A549 (cell line): ENCODE measurements at regions not wholly inside any gene's neighbourhood (a gene's known extent, or its start where the extent isn't known, plus 50 kb on each side); places are given as distances from the start of the nearest gene placed in this dataset.

Experiments
- ATAC-seq, 2 experiments: fragments of 200-7000 bp in 1 of 2; fragments of >200 bp in 1 of 2; cut with Nextera tagmentation in 1 of 2; cut with Tn5 transposase in 1 of 2; 3 replicates each; pipeline versions ENCODE4 v1.8.0 to v1.9.1; 2018 to 2020; ENCODE audit warnings: mild to moderate bottlenecking in 1 of 2, moderate library complexity in 1 of 2
- CTCF ChIA-PET: fragments of 300-600 bp; sonication (Branson Sonifier 250); formaldehyde crosslinking; extraction: SDS; loops from one replicate; lab custom pipeline; 2021; ENCODE audit warnings: antibody characterized with exemption, inconsistent platforms; lab: Yijun Ruan, JAX
- POLR2A ChIA-PET: fragments of 350-600 bp; formaldehyde crosslinking; extraction: SDS; loops from one replicate; lab custom pipeline; 2021; ENCODE audit warnings: antibody characterized with exemption, inconsistent platforms; lab: Yijun Ruan, JAX
- DNase-seq, 2 experiments: peaks; one replicate each; pipeline versions ENCODE4 v3.0.0 to v3.0.0-alpha.2; 2011 to 2016; ENCODE audit warnings: low read depth in 1 of 2, low spot score in 1 of 2
- FAIRE-seq: peaks from 2 replicates; lab custom pipeline; 2011; peaks lifted over from hg19 to GRCh38; lab: Jason Lieb, UNC
- H3K27ac ChIP-seq, 2 experiments: fragments of >200 bp; sonication (Bioruptor Twin); formaldehyde crosslinking; 3 replicates each; pipeline ENCODE4 v1.5.1; 2016 to 2017
- H3K4me1 ChIP-seq: fragments of >200 bp; sonication (Bioruptor Twin); formaldehyde crosslinking; 3 replicates; pipeline ENCODE4 v1.6.1; 2016
- H3K4me2 ChIP-seq: fragments of >200 bp; sonication (Bioruptor Twin); formaldehyde crosslinking; 3 replicates; pipeline ENCODE4 v1.6.1; 2016
- H3K4me3 ChIP-seq: fragments of >200 bp; sonication (Bioruptor Twin); formaldehyde crosslinking; 3 replicates; pipeline ENCODE4 v1.5.1; 2016
- H3K9me3 ChIP-seq: fragments of >200 bp; sonication (Bioruptor Twin); formaldehyde crosslinking; 3 replicates; pipeline ENCODE4 v1.6.1; 2016
- CBX2 ChIP-seq: fragments of 200-600 bp; sonication (generic); IDR thresholded peaks from 2 replicates; pipeline ENCODE4 v1.6.1; 2016; ENCODE audit warnings: low read depth, mild to moderate bottlenecking, borderline replicate concordance
- CBX8 ChIP-seq: fragments of 200-600 bp; sonication (generic); IDR thresholded peaks from 2 replicates; pipeline ENCODE4 v1.6.1; 2016
- CEBPB ChIP-seq, 2 experiments: fragments of >200 bp in 1 of 2; sonication (Bioruptor Twin) in 1 of 2; formaldehyde crosslinking in 1 of 2; IDR thresholded peaks; 2 replicates each; pipeline ENCODE4 v1.6.1; 2012 to 2016
- CHD4 ChIP-seq: fragments of 200-600 bp; sonication (generic); IDR thresholded peaks from 2 replicates; pipeline ENCODE4 v1.6.1; 2016; ENCODE audit warnings: antibody characterized with exemption, mild to moderate bottlenecking, borderline replicate concordance
- CTCF ChIP-seq: fragments of >200 bp; sonication (Bioruptor Twin); formaldehyde crosslinking; IDR thresholded peaks from 3 replicates; pipeline ENCODE4 v1.5.1; 2016
- EHMT2 ChIP-seq: fragments of 200-600 bp; sonication (generic); IDR thresholded peaks from 2 replicates; pipeline ENCODE4 v1.6.1; 2016; ENCODE audit warnings: antibody characterized with exemption, low read depth, mild to moderate bottlenecking, moderate library complexity
- FOSB ChIP-seq: fragments of 250-450 bp; sonication (Bioruptor Pico); IDR thresholded peaks from 2 replicates; pipeline ENCODE4 v1.5.0; 2020; ENCODE audit warnings: mild to moderate bottlenecking, moderate library complexity
- FOSL2 ChIP-seq, 2 experiments: fragments of 450-650 bp in 1 of 2; fragments of >200 bp in 1 of 2; sonication (Bioruptor Twin) in 1 of 2; formaldehyde crosslinking; IDR thresholded peaks; 2 replicates each; pipeline versions ENCODE4 v1.5.0 to v1.6.1; 2016 to 2020; ENCODE audit warnings: mild to moderate bottlenecking in 1 of 2, moderate library complexity in 1 of 2
- GATA3 ChIP-seq: IDR thresholded peaks from 2 replicates; pipeline ENCODE4 v1.6.1; 2012; ENCODE audit warnings: borderline replicate concordance
- HES2 ChIP-seq: fragments of >200 bp; sonication (Bioruptor Twin); formaldehyde crosslinking; IDR thresholded peaks from 2 replicates; pipeline ENCODE4 v1.6.1; 2016
- HEYL ChIP-seq: fragments of 250-450 bp; sonication (Bioruptor Pico); IDR thresholded peaks from 2 replicates; pipeline ENCODE4 v1.8.0; 2021; ENCODE audit warnings: mild to moderate bottlenecking, moderate library complexity
- JUNB ChIP-seq: fragments of >200 bp; sonication (Bioruptor Twin); formaldehyde crosslinking; IDR thresholded peaks from 2 replicates; pipeline ENCODE4 v1.6.1; 2016
- KDM5A ChIP-seq: fragments of 200-600 bp; sonication (generic); IDR thresholded peaks from 2 replicates; pipeline ENCODE4 v1.6.1; 2016; ENCODE audit warnings: antibody characterized with exemption, mild to moderate bottlenecking
- MAFK ChIP-seq: fragments of 450-650 bp; IDR thresholded peaks from 2 replicates; pipeline ENCODE4 v1.6.1; 2014; ENCODE audit not compliant: partially characterized antibody
- NFE2L2 ChIP-seq: fragments of 150-350 bp; conservative IDR thresholded peaks from 2 replicates; pipeline ENCODE4 v1.6.1; 2014; ENCODE audit warnings: low read length
- NR3C1 ChIP-seq: fragments of >200 bp; sonication (Bioruptor Twin); formaldehyde crosslinking; IDR thresholded peaks from 3 replicates; pipeline ENCODE4 v1.6.1; 2017
- PBX3 ChIP-seq: IDR thresholded peaks from 2 replicates; pipeline ENCODE4 v1.6.1; 2012
- POLR2AphosphoS2 ChIP-seq: conservative IDR thresholded peaks from 2 replicates; pipeline ENCODE4 v1.6.1; 2012; ENCODE audit warnings: low read length, improper control_type of control experiment, inconsistent platforms
- RAD21 ChIP-seq, 2 experiments: fragments of >200 bp in 1 of 2; sonication (Bioruptor Twin) in 1 of 2; formaldehyde crosslinking in 1 of 2; IDR thresholded peaks in 1 of 2; conservative IDR thresholded peaks in 1 of 2; 2 replicates in 1 of 2; 3 replicates in 1 of 2; pipeline ENCODE4 v1.6.1; 2012 to 2018; ENCODE audit warnings: inconsistent platforms in 1 of 2
- RARB ChIP-seq: fragments of 250-450 bp; sonication (Bioruptor Pico); IDR thresholded peaks from 2 replicates; pipeline ENCODE4 v1.8.0; 2021; ENCODE audit warnings: mild to moderate bottlenecking, moderate library complexity
- RCOR1 ChIP-seq: fragments of 150-350 bp; IDR thresholded peaks from 2 replicates; pipeline ENCODE4 v1.6.1; 2014; ENCODE audit warnings: antibody characterized with exemption, low read length, low read depth
- RFX5 ChIP-seq: fragments of 450-650 bp; IDR thresholded peaks from 2 replicates; pipeline ENCODE4 v1.7.1; 2014; ENCODE audit warnings: antibody characterized with exemption, mild to moderate bottlenecking, moderate library complexity
- RNF2 ChIP-seq: fragments of 200-600 bp; sonication (generic); IDR thresholded peaks from 2 replicates; pipeline ENCODE4 v1.6.1; 2016; ENCODE audit warnings: low read depth, mild to moderate bottlenecking, antibody characterized with exemption, moderate library complexity, borderline replicate concordance
- SREBF2 ChIP-seq: fragments of 450-650 bp; IDR thresholded peaks from 2 replicates; pipeline ENCODE4 v1.6.1; 2014; ENCODE audit warnings: mild to moderate bottlenecking, moderate library complexity
- USF2 ChIP-seq: fragments of 450-650 bp; IDR thresholded peaks from 2 replicates; pipeline ENCODE4 v1.6.1; 2014; ENCODE audit warnings: antibody characterized with exemption
- ZFP36 ChIP-seq: fragments of 450-650 bp; IDR thresholded peaks from 2 replicates; pipeline ENCODE4 v1.6.1; 2014; ENCODE audit warnings: borderline replicate concordance; ENCODE audit not compliant: partially characterized antibody
- ZNF302 ChIP-seq: fragments of 250-450 bp; sonication (Bioruptor Pico); IDR thresholded peaks from 2 replicates; pipeline ENCODE4 v1.9.0; 2021; ENCODE audit warnings: inconsistent platforms, mild to moderate bottlenecking, moderate library complexity
- ZSCAN20 ChIP-seq: fragments of 250-450 bp; sonication (Bioruptor Pico); IDR thresholded peaks from 2 replicates; pipeline ENCODE4 v1.8.0; 2022; ENCODE audit warnings: mild to moderate bottlenecking, moderate library complexity
- WGBS: methylation state at CpG from one replicate; pipeline ENCODE4 v1.1.6; 2017; ENCODE audit errors: missing lambda C conversion rate; 5-methylcytosine and 5-hydroxymethylcytosine counted together

- H3K4me2 ChIP-seq, result no peak overlapping the region
- CTCF ChIA-PET, result interaction anchor here (1.9 kb wide), 1 partner anchor 30 kb away, joined by 5 read pairs; no protein-coding TSS in a partner anchor
- ATAC-seq (no peak), FAIRE-seq (no peak), DNase-seq (no peak)
- no peak overlapping the region for H3K27ac ChIP-seq
- no peaks in the 10 kb centered on the region for H3K4me1 ChIP-seq
- H3K9me3 ChIP-seq, result no peaks in the 10 kb centered on the region
- TF ChIP-seq ZNF302 (CRISPR knock-in tag), result no peak
- TF ChIP-seq USF2, result no peak
- TF ChIP-seq SREBF2, result no peak
- no peak for TF ChIP-seq HES2
- TF ChIP-seq NR3C1, result no peak
- no peak for TF ChIP-seq CBX8
- TF ChIP-seq CEBPB (IDR thresholded peaks at IDR 0.05), result no peak
- no peak for TF ChIP-seq CBX2
- no peak for TF ChIP-seq RAD21 (conservative IDR thresholded peaks at IDR 0.05 in 1 of 2, IDR thresholded peaks at IDR 0.05 in 1 of 2)
- no peak for TF ChIP-seq GATA3
- TF ChIP-seq HEYL, result no peak
- H3K4me3 ChIP-seq, result no peak overlapping the region
- POLR2A ChIA-PET, result no interaction called here
Observed at GRCh38 chr5:57749396-57749795, 266.8 kb upstream of the ACTBL2 start.

- WGBS, result 73% methylated on average over 7 of the region's 7 CpGs
- no peak overlapping the region for H3K4me3 ChIP-seq
- no peak overlapping the region for H3K4me2 ChIP-seq
- ChIA-PET POLR2A (no interaction called here), CTCF (interaction anchor here (1.0 to 1.1 kb wide), 2 partner anchors 23 to 447 kb away, joined by 3 read pairs; no protein-coding TSS in a partner anchor)
- DNase-seq, result no peak
- H3K9me3 ChIP-seq, result no peaks in the 10 kb centered on the region
- no peak for FAIRE-seq
- no peaks in the 10 kb centered on the region for H3K4me1 ChIP-seq
- no peak overlapping the region; a peak in 1 of 6 replicates for H3K27ac ChIP-seq
- no peak for ATAC-seq
- TF ChIP-seq FOSB (CRISPR knock-in tag) (no peak), ZSCAN20 (CRISPR knock-in tag) (no peak), RFX5 (no peak), JUNB (no peak), RARB (CRISPR knock-in tag) (no peak), CEBPB (IDR thresholded peaks at IDR 0.05) (no peak), RCOR1 (no peak), CBX2 (no peak), RNF2 (no peak), MAFK (no peak)
Observed at GRCh38 chr5:57745700-57746651, 263.4 kb upstream of the ACTBL2 start.

GRCh38 chr5:57745029-57745428 is 262.4 kb upstream of the ACTBL2 start:
- Histone ChIP-seq H3K9me3 (no peaks in the 10 kb centered on the region), H3K27ac (no peak overlapping the region), H3K4me2 (no peak overlapping the region), H3K4me3 (no peak overlapping the region), H3K4me1 (no peaks in the 10 kb centered on the region)
- DNase-seq, result no peak
- ChIA-PET CTCF (interaction anchor here (1.0 to 1.1 kb wide), 2 partner anchors 22 to 446 kb away, joined by 3 read pairs; no protein-coding TSS in a partner anchor), POLR2A (no interaction called here)
- no peak for ATAC-seq
- FAIRE-seq, result no peak
- TF ChIP-seq RAD21 (conservative IDR thresholded peaks at IDR 0.05 in 1 of 2, IDR thresholded peaks at IDR 0.05 in 1 of 2) (no peak), PBX3 (no peak), CBX8 (no peak), HEYL (no peak), NFE2L2 (no peak), EHMT2 (no peak), FOSB (CRISPR knock-in tag) (no peak), CHD4 (no peak), POLR2AphosphoS2 (no peak), KDM5A (no peak), RFX5 (no peak), FOSL2 (IDR thresholded peaks at IDR 0.05) (no peak), FOSL2 (CRISPR knock-in tag; IDR thresholded peaks at IDR 0.05) (no peak), CTCF (no peak), HES2 (no peak), ZFP36 (no peak)
